AG20443 (cell line): ENCODE measurements at regions not wholly inside any gene's neighbourhood (a gene's known extent, or its start where the extent isn't known, plus 50 kb on each side); places are given as distances from the start of the nearest gene placed in this dataset.

Experiments
- DNase-seq: peaks from one replicate; pipeline ENCODE4 v3.0.0; 2012; ENCODE audit warnings: low spot score, mixed read lengths

DNA sequence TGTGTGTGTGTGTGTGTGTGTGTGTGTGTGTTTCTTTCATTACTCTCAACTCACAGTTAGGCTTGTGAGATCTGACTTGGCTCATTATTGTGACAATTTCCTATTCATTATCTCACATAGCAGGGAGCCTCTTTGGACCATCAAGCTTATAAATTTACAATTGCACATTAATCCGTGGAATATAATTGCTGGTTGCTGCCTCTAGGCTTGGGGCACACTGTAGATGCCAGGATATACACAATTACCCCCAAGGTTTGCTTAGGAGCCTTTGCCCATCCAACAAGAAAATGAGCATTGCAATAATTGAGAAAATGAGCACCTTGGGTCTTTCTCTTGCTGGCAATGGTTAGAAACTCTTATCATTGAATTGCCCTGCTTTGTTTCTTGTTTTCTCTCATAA, 161.6 kb upstream of the DMRTA1 start:
- no peak for DNase-seq

DNA sequence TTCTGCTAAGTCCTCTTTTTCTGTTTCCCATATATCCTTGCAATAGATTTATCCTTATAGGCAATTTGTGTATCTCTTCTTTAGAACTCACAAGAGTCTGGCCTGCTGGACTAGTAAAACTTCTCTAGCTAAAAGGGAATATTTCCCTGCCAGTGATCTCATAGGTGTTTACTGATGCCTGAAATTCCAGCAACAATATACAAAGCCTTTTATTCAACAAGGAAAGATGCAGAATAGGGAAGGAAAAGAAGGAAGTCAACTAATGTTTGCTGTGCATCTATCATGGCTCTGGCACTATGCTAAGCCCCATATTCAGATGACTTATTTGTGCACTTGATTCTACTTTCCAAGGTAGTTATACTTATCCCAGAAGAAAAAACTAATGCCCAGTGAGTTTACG, 160.0 kb upstream of the DMRTA1 start:
- no peak for DNase-seq

DNA sequence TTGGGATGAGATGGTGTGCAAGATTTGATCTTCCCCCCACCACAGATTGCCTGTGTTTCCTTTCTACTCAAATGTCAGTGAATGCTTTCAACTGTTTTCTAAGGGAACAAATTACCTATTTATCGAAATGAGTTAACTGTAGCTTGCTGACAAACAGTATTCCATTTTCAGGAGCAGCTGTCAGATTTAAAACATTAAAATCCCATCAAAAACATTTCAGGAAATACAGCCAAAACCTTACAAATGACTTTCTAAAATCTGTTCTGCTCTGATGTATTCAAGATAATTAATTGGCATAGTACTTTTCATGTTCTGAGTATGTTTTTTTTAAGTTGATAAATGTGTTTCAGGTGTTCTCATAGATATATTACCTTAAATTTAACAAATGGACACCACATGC, 158.0 kb upstream of the DMRTA1 start:
- no peak for DNase-seq

DNA sequence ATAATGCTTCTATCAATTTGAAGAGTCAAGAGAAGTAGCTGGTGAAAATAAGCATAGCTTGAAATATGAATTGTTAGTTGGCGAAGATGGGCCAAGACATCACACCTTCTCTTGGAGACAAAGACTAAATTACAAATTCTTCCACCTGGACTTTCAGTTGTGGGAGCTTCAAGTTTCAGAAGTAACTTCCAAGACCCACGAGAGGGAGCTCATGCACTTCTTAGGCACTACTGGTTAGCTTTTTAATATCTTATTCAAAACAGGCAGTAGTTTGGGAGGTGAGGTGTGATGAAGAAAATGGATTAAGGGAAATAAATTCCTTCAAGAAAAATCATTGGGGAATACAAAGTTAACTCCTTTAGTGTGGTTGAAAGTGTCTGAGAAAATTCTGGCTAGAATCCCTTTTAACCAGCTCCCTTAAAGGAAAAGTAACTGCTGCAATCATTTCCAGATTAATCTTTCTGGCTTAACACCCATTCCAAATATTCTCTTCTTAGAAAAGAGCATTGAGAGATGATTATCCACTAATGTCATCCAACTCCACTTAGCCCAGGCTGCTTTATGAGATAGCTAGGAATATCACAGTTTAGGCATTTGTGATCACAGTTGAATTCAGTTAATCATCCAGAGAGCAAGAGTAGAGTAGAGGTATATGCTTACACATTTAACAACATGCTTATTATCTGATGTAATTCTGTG, 139.5 kb upstream of the DMRTA1 start:
- DNase-seq = peak; percentile 57

DNA sequence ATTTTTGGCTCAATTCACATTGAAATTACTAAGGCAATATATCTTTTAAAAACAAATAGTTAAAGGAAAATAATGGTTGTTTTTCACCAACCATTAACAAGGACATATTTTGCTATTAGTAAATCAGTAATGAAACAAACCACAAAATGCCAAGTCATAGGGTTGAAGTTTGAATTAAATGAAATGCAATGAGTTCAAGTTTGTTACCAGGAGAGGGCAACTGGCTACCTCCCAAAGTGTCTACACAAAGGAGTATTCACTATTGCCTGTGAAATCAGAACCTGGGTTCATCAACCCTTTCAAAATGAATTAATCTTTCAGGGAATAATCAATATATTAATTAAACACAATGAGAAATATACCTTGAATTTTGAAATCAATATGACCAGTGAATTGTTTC, 138.4 kb upstream of the DMRTA1 start:
- DNase-seq = no peak

DNA sequence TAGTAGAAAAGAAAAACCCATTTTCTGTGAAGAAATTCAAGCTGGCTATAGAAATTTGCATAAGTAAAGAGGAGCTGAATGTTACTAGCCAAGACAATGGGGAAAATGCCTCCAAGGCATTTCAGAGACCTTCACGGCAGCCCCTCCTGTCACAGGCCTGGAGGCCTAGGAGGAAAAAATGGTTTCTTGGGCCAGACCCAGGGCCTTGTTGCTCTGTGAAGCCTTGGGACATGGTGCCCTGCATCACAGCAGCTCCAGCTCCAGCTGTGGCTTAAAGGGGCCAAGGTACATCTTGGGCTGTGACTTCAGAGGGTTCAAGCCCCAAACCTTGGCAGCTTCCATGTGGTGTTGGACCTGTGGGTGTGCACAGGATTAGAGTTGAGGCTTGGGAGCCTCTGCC, 130.0 kb upstream of the DMRTA1 start:
- DNase-seq = no peak

DNA sequence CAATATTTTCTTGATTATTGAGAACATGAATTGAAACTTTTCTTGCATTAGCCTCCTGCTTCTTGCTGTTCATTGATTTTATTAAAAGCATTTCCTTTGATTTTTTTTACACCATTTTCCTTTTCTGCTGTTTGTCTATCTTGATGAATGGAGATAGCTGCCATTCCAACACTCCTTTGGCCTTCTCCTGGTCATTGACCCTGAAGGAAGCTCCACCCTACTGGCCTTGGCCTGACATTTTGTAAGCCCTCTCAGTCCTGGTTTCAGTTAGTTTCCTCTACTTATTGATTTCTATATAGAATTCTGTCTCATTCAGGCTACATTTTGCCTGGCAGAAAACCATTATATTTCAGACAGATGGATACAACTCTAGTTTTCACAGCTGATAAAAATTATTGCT, 115.1 kb upstream of the DMRTA1 start:
- no peak for DNase-seq

DNA sequence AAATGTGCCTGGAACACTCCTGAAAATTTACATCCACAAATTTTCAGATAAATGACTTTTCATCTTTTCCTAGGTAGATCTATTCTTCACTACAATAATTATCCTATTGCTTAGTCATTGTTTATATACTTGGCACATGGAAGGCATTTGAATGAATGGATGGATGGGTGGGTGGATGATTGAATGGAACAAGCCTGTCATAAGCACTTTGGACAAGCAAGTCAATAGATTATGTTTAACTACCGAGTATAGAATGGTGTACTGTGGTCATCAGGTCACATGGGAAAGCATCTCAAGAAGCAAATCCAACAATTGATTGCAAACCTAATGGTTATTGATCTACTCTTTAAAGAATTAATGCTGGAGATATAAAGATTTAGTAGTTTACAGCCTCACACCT, 114.4 kb upstream of the DMRTA1 start:
- DNase-seq = no peak

DNA sequence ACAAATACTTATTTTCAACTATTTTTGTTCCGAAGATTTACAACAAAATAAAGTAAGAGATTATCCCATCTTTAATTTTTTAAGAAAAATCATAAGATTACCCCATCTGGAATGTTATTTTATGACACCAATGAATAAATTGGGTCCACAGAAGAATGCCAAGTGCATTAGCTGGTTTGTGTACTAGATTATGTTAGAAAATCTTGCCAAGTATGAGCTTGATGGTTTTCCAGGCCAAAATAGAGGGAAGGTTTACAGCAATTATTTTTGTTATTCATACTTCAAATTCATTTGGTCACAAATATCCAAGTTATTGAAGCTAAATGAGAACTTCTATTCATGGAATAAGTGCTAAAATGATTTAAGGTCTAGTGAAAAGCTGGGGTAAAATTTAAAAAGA, 109.4 kb upstream of the DMRTA1 start:
- no peak for DNase-seq

DNA sequence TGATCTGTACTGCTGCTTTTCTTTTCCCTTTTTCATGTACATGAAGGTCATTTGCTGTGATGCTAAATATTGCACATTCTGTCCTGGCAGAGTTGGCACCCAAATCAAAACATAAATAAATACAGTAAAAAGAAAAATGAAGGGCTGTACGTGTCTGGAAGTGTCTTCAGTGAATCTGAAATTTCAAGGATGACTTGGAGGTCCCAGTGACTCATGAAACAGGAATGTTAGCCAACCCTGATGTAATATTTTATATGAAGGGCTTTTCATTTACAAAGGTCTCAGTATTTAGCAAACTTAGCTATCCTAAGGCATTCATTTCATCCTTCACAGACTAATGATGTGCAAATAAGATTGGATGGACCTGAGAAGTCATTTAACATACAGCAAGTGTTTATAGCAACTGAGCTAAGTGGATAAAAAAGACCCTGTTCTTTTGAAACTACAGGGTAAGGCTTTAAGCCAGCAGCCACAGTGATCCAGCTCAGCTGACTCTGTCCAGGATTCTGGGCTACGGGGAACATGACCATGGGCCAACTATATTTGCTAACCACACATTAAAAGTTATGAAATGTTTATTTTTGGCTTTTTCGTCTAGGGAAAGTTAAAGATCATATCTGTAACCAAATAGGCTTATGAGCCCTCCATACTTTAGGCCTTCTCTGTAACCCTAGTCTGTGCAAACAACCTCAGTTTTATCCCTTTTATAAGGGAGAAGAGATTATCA, 104.0 kb upstream of the DMRTA1 start:
- DNase-seq = peak; percentile 17

DNA sequence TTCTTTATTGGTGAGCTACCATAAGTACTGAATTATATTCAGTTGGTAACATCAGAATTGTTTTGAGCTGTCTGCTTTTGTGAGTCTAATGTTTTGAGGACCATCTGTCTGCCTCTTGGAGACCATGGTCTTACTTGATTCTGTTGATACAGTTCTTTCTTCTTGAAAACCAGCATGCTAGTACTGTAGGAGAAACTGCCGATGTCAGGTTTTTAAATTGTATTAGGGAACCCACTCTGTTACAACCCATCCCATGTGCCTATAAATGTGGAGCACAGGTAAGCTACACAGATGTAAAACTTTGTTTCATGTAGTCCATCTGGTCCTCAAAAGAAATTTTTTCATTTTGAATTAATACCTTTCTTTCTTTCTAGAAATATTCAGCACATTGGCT, 103.4 kb upstream of the DMRTA1 start:
- DNase-seq = no peak

DNA sequence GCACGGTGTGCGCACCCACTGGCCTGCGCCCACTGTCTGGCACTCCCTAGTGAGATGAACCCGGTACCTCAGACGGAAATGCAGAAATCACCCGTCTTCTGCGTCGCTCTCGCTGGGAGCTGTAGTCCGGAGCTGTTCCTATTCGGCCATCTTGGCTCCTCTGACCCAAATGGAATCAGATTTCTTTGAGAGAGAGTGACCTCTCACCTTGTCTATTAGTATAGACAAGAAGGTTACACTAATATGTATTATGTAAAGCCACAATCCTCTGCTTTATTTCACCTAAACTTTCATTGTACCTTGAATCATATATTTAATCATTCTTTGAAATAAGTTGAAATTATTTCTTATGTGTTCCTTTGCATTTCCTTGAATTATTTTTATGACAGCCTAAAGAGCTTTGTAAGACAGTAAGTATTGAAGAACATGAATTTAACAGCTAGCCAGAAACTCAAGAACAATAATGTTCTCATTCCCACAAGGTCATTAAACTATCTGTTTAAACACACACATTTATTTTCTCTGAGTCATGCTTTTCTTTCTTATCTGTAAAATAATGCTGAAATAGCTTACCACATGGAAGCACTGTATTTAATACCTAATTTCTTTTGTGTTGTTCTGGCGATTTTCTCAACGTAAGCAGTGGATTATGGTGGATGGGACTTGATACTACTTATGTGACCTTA, 91.8 kb upstream of the DMRTA1 start:
- no peak for DNase-seq

DNA sequence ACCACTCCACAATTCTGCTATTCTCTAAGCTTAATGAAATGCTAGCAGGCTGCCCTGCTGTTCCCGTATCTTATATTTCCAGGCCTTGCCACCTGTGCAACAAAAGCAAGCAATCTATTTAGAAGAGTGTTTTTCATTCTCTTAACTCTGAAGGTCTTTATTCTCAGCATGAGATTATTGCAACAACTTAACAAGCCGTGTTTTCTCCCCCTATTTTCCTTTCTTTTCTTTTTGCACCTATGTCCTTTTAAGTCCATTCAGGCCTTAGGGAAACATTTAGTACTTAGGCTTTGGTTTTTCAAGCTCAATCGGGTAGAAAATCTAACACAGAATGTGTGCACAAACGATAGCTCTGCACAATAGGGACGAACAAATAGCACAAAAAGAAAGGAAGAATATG, 89.6 kb upstream of the DMRTA1 start:
- no peak for DNase-seq

DNA sequence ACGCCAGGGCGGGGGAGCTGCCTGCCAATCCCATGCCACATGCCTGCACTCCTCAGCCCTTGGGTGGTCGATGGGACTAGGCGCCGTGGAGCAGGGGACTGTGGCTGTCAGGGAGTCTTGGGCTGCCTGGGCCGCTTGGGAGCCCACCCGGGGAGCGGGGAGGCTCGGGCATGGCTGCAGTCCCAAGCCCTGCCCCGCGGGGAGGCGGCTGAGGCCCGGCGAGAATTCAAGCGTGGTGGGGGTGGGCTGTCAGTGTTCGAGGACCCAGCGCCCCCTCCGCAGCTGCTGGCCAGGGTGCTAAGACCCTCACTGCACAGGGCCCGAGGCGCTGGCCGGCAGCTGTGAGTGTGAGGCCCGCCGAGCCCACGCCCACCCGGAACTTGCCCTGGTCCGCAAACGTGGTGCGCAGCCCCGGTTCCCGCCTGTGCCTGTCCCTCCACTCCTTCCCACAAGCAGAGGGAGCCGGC, 83.2 kb upstream of the DMRTA1 start:
- no peak for DNase-seq

DNA sequence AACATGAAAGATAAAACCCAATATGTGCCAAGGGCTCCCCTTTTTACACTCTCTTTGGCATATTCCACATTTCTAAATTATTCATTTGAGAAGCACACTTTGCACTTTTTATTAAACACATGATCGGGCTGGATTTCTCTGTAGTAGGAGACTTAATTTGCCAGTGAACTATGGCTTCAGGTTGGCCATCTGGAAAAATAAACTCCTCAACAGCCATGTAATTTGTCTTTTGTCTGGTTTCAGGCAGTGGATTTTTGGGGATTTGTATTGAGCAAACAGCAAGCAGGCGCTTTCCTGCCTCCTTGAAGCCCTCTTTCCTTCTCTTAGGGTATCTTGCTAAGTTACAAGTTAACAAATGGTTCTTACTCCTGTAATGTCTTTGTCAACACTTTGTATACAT, 73.0 kb upstream of the DMRTA1 start:
- no peak for DNase-seq

DNA sequence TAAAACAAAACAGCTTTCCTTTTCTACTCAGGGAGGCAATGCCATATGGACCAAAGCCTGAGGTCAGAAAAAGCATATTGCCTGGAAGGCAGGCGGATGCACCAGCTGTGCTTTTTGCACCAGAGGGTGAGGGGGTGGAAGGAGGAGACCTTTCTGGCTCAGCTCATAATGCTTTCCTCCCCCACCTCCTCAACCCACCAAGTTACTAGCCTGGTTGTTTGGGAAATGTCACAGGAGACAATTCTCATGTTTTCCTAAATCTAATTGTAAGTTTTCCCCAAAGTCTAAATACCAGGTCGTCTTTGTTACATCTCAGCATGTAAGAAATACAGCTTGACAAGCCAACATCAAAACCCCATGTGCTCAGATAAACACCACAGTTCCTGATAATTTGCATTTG, 72.6 kb upstream of the DMRTA1 start:
- no peak for DNase-seq

DNA sequence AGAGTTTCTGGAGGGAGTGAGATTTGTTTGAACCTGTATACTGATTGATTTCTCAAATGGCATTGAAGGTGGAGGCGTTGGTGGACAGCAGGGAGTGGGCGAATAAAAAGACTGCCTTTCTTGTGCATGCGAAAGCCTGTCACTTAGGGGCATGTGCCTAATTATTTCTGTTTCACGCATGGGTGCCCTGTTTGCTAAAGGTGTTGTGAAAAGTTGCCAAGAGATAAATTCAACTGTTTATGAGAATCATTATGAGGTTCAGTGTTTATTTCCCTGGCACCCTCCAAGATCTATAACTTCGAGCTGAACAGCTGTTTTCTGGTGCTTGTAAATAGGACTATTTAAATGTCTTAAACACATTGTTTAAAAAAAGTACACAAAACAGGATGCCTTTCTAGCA, 67.4 kb upstream of the DMRTA1 start:
- no peak for DNase-seq

DNA sequence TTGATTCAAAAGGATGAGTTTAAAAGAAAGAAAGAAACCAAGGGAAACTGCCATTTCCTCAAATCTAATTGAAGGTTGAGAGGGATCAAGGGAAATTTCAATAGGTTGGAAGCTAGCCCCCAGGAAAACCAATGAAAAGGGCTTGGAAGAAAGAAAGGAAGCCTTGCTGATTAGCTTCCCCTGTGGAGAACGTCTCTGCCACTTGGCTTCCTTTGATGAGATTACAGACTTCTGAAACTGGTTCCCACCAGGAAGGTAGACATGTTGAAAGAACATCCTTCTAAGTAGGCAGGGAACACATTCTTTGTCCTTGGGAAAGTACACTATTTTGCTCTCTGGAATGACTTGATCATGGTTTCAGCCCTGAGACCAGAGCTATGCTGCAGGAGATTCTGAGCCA, 65.5 kb upstream of the DMRTA1 start:
- no peak for DNase-seq

DNA sequence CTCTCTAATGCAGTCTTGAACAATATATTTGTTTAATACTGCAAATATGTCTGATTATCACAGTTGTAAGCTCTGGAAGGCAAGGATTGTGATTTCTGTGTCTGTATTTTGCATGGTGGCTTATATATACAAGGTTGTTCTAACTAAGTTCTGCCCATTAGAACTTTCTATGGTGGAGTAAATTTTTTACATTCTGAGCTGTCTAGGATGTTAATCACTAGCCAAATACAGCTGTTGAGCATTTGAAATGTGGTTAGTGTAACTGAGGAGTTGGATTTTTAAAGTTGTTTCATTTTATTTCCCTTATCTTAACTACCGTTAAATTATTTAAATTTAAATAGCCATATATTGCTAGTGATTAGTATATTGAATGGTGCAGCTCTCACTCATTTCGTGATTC, 64.3 kb upstream of the DMRTA1 start:
- DNase-seq = no peak

DNA sequence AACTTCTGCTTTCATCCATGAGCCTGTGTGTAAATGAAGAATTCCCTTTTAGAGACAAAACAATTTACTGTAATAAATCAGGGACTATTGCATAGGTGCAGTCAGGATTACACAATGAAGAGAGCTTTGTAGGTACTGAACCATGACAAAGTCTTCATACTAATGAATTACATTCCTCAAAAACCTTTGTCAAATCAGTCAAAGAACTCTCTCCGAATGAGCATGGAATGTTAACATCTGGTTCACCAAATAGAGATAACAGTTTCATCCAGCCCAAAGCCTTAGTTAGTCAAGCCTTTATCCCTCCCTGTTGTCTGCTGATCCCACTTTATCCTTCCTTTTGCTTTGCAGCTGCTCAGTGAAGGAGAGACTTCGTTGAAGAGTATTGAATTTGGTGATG, 62.9 kb upstream of the DMRTA1 start:
- no peak for DNase-seq

DNA sequence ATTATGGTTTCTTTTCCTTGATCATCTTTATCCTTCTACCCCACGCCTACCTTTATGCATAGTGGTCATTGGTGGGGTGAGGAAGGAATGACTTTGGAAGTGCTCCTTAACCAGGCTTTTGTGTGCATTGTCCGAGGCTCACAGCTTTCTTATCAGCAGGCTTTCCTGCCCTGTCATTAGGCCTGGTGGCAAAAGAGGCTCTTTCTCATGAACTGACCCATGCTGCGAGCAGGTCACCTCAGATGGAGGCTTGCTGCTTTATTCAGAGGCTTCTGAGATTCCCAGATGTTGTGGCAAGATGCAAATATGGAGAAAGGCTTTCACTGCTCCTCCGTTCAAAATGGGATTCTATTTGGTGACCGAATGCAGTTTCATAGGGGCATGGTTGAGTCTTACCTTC, 57.4 kb upstream of the DMRTA1 start:
- no peak for DNase-seq

DNA sequence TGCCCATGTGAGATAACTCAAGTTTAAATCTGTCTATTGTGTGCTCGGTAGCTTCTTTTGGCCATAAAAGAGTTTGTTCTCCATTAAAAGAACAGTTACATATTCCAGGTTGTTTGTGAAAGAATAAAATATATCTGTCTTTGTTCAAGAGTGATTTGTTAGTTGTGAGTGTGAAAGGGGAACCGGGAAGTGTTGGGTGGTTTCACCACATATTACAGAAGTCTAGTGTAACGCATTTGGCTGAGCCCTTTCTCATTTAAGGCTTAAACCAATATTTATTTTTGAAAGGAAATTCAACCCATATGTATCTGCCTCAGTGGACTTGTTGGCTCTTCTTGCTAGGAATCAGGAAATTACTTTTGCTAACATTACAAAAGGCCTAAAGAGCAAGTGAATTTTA, 54.1 kb upstream of the DMRTA1 start:
- DNase-seq = no peak

DNA sequence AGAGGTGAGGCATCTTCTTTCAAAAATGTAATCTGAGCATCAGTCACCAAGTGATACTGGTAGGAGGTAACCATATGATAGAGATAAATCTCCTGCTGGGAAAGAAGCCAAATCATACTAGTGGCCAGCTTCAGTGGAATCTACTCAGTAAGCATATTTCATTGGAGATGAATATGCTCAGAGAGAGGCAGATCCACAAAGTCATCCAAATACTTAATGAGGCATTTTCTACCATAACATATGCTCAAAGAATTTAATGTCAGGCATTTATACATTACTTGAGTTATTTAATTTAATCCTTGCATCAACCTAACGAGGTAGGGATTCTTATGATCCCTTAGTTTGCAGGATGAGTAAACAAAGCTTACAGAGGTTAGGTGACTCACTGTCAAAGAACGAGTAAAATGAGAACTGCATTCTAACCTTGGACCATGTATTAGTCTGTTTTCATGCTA, 50.9 kb upstream of the DMRTA1 start:
- no peak for DNase-seq
